Neuronal stem cell (in vitro differentiated cells): ENCODE measurements at regions not wholly inside any gene's neighbourhood (a gene's known extent, or its start where the extent isn't known, plus 50 kb on each side); places are given as distances from the start of the nearest gene placed in this dataset. TPM values are rescaled to one million over a fixed set of nuclear protein-coding genes. Genes with fewer than 3 reads are reported as not detected.

Source experiments
- small RNA-seq: library from polyadenylated mRNA; stranded (forward); fragments of <200 nt; extraction: miRNeasy Mini kit (QIAGEN cat#:217004); gene quantifications from one replicate; pipeline ENCODE3, GENCODE V24; 2013; ENCODE audit not compliant: insufficient read depth

Small RNA genes in the stretch of these regions (small RNA-seq; reads per million reads assigned to genes)
- not detected for gene AL109941.1
